ENCODE measurements at regions not wholly inside any gene's neighbourhood (a gene's known extent, or its start where the extent isn't known, plus 50 kb on each side); places are given as distances from the start of the nearest gene placed in this dataset.

DNA sequence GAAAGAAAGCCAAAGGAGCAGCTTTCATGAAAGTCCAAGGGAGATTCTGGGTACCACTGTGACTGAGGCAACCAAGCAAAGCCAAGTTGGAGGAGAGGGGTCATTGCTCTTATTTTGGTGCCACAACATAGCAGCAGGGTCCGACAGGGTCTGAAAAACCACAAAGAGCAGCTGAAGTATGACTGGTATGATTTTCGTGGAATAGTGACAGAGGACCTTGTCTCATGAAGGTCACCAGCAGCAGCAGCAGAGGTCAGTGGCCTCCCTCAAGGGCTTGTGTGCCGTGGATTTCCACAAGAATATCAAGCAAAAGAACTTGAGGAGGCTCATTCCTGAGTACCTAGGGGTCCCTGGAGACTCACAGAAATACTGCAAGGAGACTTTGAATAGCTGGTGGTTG is 160.9 kb upstream of the SYT6 start:
- Histone ChIP-seq H3K9me2 (ENCODE audit: insufficient read depth, low read length) (no peaks in the 10 kb centered on the region), H3K36me3 (ENCODE audit: insufficient read depth, low read length) (no peaks in the 10 kb centered on the region), H3K4me2 (ENCODE audit: low read length) (no peak overlapping the region), H3K9me3 (ENCODE audit: low read length) (no peaks in the 10 kb centered on the region), H4K20me1 (ENCODE audit: insufficient read depth) (no peaks in the 10 kb centered on the region), H2AFZ (ENCODE audit: low read depth, low read length) (no peak overlapping the region), H3K79me2 (replicated peaks; ENCODE audit: insufficient read depth, low read length) (no peaks in the 10 kb centered on the region), H3K27me3 (ENCODE audit: insufficient read depth, low read depth, low read length) (no peaks in the 10 kb centered on the region), H3F3A (ENCODE audit: insufficient read depth, low read length, poor library complexity, severe bottlenecking) (no peaks in the 10 kb centered on the region), H3K9ac (ENCODE audit: low read length) (no peak overlapping the region), H3K4me3 (ENCODE audit: low read length) (no peak overlapping the region), H3K27ac (ENCODE audit: low read length) (no peak overlapping the region)
- no peak for TF ChIP-seq POLR2AphosphoS5 (IDR thresholded peaks at IDR 0.05)
- TF ChIP-seq EP300 (conservative IDR thresholded peaks at IDR 0.05; ENCODE audit: poor library complexity, severe bottlenecking) = no peak
- TF ChIP-seq, protein P1, sequence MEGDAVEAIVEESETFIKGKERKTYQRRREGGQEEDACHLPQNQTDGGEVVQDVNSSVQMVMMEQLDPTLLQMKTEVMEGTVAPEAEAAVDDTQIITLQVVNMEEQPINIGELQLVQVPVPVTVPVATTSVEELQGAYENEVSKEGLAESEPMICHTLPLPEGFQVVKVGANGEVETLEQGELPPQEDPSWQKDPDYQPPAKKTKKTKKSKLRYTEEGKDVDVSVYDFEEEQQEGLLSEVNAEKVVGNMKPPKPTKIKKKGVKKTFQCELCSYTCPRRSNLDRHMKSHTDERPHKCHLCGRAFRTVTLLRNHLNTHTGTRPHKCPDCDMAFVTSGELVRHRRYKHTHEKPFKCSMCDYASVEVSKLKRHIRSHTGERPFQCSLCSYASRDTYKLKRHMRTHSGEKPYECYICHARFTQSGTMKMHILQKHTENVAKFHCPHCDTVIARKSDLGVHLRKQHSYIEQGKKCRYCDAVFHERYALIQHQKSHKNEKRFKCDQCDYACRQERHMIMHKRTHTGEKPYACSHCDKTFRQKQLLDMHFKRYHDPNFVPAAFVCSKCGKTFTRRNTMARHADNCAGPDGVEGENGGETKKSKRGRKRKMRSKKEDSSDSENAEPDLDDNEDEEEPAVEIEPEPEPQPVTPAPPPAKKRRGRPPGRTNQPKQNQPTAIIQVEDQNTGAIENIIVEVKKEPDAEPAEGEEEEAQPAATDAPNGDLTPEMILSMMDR (IDR thresholded peaks at IDR 0.05; ENCODE audit: poor library complexity, severe bottlenecking) = no peak
- TF ChIP-seq MXI1 (conservative IDR thresholded peaks at IDR 0.05; ENCODE audit: poor library complexity, severe bottlenecking) = no peak
- no peak for TF ChIP-seq EZH2 (IDR thresholded peaks at IDR 0.05; ENCODE audit: borderline replicate concordance, insufficient read depth, low read length, poor library complexity, severe bottlenecking)
- TF ChIP-seq TAF1 (IDR thresholded peaks at IDR 0.05; ENCODE audit: low read depth) = no peak
- no peak for TF ChIP-seq SMC3 (conservative IDR thresholded peaks at IDR 0.05; ENCODE audit: poor library complexity)
- TF ChIP-seq, protein P2, sequence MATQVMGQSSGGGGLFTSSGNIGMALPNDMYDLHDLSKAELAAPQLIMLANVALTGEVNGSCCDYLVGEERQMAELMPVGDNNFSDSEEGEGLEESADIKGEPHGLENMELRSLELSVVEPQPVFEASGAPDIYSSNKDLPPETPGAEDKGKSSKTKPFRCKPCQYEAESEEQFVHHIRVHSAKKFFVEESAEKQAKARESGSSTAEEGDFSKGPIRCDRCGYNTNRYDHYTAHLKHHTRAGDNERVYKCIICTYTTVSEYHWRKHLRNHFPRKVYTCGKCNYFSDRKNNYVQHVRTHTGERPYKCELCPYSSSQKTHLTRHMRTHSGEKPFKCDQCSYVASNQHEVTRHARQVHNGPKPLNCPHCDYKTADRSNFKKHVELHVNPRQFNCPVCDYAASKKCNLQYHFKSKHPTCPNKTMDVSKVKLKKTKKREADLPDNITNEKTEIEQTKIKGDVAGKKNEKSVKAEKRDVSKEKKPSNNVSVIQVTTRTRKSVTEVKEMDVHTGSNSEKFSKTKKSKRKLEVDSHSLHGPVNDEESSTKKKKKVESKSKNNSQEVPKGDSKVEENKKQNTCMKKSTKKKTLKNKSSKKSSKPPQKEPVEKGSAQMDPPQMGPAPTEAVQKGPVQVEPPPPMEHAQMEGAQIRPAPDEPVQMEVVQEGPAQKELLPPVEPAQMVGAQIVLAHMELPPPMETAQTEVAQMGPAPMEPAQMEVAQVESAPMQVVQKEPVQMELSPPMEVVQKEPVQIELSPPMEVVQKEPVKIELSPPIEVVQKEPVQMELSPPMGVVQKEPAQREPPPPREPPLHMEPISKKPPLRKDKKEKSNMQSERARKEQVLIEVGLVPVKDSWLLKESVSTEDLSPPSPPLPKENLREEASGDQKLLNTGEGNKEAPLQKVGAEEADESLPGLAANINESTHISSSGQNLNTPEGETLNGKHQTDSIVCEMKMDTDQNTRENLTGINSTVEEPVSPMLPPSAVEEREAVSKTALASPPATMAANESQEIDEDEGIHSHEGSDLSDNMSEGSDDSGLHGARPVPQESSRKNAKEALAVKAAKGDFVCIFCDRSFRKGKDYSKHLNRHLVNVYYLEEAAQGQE (IDR thresholded peaks at IDR 0.05; ENCODE audit: borderline replicate concordance) = no peak
- no peak for TF ChIP-seq RAD21 (conservative IDR thresholded peaks at IDR 0.05)

DNA sequence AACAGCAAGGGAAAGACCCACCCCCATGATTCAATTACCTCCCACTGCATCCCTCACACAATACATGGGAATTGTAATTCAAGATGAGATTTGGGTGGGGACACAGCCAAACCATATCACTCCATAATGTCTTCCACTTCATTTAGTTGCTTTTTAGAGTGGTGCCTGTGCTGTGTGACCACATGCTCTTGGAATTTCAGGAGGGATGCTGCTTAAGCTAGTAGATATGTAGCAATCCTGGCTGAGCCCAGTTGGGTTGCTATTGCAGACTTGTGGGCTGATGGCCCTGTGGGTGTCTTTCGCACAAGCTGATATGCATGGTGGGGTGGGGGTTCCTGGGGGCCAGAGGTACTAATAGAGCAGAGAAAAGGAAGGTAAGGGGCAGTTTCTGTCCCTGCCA is 160.4 kb upstream of the SYT6 start:
- Histone ChIP-seq H3F3A (ENCODE audit: insufficient read depth, low read length, poor library complexity, severe bottlenecking) (no peaks in the 10 kb centered on the region), H3K27me3 (ENCODE audit: insufficient read depth, low read depth, low read length) (no peaks in the 10 kb centered on the region), H3K9ac (ENCODE audit: low read length) (no peak overlapping the region), H3K79me2 (replicated peaks; ENCODE audit: insufficient read depth, low read length) (no peaks in the 10 kb centered on the region), H2AFZ (ENCODE audit: low read depth, low read length) (no peak overlapping the region), H3K36me3 (ENCODE audit: insufficient read depth, low read length) (no peaks in the 10 kb centered on the region), H4K20me1 (ENCODE audit: insufficient read depth) (no peaks in the 10 kb centered on the region), H3K27ac (ENCODE audit: low read length) (no peak overlapping the region), H3K4me3 (ENCODE audit: low read length) (no peak overlapping the region), H3K9me2 (ENCODE audit: insufficient read depth, low read length) (no peaks in the 10 kb centered on the region), H3K9me3 (ENCODE audit: low read length) (no peaks in the 10 kb centered on the region), H3K4me2 (ENCODE audit: low read length) (no peak overlapping the region)
- TF ChIP-seq POLR2AphosphoS5 (IDR thresholded peaks at IDR 0.05) (no peak), EZH2 (IDR thresholded peaks at IDR 0.05; ENCODE audit: borderline replicate concordance, insufficient read depth, low read length, poor library complexity, severe bottlenecking) (no peak), RAD21 (conservative IDR thresholded peaks at IDR 0.05) (no peak), TAF1 (IDR thresholded peaks at IDR 0.05; ENCODE audit: low read depth) (no peak), EP300 (conservative IDR thresholded peaks at IDR 0.05; ENCODE audit: poor library complexity, severe bottlenecking) (no peak), SMC3 (conservative IDR thresholded peaks at IDR 0.05; ENCODE audit: poor library complexity) (no peak), MXI1 (conservative IDR thresholded peaks at IDR 0.05; ENCODE audit: poor library complexity, severe bottlenecking) (no peak)
- TF ChIP-seq, protein P2 (IDR thresholded peaks at IDR 0.05; ENCODE audit: borderline replicate concordance) = no peak
- TF ChIP-seq, protein P1 (IDR thresholded peaks at IDR 0.05; ENCODE audit: poor library complexity, severe bottlenecking) = no peak
